C1 segment of cervical spinal cord (tissue), 14 donors: ENCODE measurements at regions not wholly inside any gene's neighbourhood (a gene's known extent, or its start where the extent isn't known, plus 50 kb on each side); places are given as distances from the start of the nearest gene placed in this dataset.
"Not testable (repeated sequence)": the region's sequence is repeated elsewhere in the genome, so short reads cannot be mapped to it uniquely, and the experiment has no call there.

Source experiments
- DNase-seq, 14 donors: peaks; one replicate each; lab custom pipeline; 2025; lab: John Stamatoyannopoulos, UW

GRCh38 chr7:12827920-12828319 is 140.5 kb downstream of the ARL4A start:
- DNase-seq = no peak

DNA sequence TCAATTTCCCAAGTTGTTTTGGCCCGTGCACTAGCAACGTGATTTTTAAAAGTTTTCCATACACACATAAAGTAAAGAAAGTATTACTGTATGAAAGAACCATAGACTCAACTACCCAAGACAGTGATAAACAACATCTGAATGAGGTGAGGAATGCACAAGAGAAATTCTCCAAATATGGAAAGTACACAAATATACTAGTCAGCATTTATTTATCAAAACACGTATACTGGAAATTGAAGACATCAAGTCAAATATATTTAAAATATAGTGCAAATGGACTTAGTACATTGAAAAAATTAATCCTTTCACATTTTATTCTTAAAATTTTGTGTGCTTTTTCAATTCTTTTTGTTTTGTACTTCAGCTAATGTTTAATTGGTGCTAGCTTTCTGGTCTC is 143.6 kb downstream of the ARL4A start:
- DNase-seq = no peak

GRCh38 chr7:12833829-12834228 is 146.4 kb downstream of the ARL4A start:
- DNase-seq = no peak

- no peak for DNase-seq
Observed at GRCh38 chr7:12834782-12835181, 147.3 kb downstream of the ARL4A start.

DNA sequence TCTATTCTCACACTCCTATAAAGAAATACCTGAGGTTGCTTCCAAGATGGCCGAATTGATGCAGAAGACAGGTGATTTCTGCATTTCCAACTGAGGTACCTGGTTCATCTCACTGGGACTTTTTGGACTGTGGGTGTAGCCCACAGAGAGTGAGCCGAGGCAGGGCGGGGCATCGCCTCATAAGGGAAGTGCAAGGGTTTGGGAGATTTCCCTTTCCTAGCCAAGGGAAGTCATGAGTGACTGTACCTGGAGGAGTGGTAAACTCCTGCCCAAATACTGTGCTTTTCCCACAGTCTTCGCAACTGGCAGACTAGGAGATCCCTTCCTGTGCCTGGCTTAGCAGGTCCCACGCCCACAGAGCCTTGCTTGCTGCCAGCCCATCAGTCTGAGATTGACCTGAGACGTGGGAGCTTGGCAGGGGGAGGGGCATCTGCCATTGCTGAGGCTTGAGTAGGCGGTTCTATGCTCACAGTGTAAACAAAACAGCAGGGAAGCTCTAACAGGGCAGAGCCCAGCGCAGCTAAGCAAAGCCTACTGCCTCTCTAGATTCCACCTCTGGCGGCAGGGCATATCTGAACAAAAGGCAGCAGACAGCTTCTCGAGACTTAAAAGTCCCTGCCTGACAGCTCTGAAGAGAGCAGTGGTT is 152.2 kb downstream of the ARL4A start:
- DNase-seq = no peak

GRCh38 chr7:12844732-12845131 is 157.3 kb downstream of the ARL4A start:
- not testable (repeated sequence) for DNase-seq

DNA sequence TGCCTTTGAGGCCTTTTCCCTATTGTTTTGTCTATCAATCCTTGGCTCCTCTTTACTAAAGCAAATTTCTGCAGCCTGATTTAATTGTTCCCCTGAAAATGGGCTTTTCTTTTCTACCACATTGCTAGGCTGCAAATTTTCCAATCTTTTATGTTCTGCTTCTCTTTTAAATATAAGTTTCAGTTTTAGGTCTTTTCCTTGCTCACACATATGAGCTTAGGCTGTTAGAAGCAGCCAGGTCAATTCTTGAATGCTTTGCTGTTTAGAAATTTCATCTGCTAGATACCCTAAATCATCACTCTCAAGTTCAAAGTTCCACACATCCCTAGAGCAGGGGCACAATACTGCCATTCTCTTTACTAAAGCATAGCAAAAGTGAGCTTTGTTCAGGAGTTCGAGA is 159.6 kb downstream of the ARL4A start:
- no peak for DNase-seq

GRCh38 chr7:12851142-12851541 is 163.7 kb downstream of the ARL4A start:
- no peak for DNase-seq

- DNase-seq = no peak
Observed at GRCh38 chr7:12851841-12852240, 164.4 kb downstream of the ARL4A start.

DNA sequence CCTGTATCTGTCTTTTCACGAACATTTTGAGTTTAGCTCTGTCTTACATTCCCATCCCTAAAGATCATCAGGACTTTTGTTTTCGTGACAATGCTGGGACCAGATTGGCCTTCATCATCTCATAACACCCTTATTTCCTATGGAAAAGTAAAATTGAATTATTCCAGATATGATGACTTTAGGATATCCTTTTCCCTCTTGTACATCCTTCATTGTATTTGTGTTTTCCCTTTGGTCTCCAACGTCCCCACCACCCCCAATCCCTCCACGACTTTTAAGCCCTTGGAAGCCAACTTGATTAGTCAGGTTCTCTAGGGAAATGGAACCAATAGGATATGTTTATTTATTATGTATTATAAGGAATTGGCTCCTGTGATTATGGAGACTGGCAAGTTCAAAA is 167.6 kb downstream of the ARL4A start:
- no peak for DNase-seq

GRCh38 chr7:12859761-12860160 is 172.3 kb downstream of the ARL4A start:
- no peak for DNase-seq

- no peak for DNase-seq
Observed at GRCh38 chr7:12861070-12861469, 173.6 kb downstream of the ARL4A start.

- DNase-seq = no peak
Observed at GRCh38 chr7:12862146-12862545, 174.7 kb downstream of the ARL4A start.

DNA sequence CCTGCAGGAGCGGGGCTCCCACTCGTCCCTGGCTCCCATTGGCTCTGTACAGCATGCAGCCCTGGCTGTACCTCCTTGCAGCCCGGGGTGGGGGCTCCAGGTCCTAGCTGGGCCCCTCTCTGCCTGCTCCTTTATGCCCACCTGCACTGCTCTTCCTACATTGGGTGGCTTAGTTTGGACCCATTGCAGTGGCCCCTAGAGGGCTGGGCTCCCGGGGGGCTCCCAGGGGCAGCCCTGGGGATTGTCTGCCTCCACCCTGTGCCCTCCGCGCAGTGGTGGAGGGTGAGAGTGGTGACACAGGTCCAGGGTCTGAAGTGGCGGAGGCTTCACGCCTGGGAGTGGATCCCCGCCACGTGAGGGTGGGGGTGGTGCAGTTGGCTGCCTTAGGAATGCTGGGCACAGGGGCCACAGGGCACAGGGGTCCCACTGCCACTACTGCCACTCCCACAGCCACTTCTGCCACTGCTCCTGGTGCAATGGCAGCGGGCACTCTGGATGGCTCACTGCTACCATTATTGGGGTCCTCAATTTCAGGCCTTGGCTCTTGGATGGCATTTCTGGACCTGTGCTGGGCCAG is 177.1 kb downstream of the ARL4A start:
- DNase-seq = no peak

- DNase-seq = no peak
Observed at GRCh38 chr7:12865593-12865992, 178.2 kb downstream of the ARL4A start.

DNA sequence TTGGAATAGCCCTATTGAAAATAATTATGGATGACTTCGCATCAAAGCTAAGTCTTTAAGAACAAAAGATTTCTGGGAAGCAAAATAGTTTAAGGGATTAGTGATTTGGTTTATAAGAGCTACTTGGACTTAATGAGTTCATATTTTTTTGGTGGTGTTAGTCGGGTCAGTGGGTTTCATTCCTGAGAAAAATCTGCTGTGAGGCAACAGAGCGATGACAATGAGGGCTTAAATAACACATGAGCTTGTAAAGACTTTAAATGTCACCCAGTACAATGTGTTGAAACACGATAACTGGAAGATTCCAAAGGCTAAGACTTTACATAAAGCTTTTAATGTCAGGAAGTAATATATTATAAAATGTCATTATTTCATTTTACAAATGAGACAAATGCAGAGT is 178.8 kb downstream of the ARL4A start:
- no peak for DNase-seq

- DNase-seq = no peak
Observed at GRCh38 chr7:12868027-12868426, 180.6 kb downstream of the ARL4A start.

- no peak for DNase-seq
Observed at GRCh38 chr7:12870219-12870618, 182.8 kb downstream of the ARL4A start.

GRCh38 chr7:12872487-12872886 is 185.1 kb downstream of the ARL4A start:
- DNase-seq = no peak

- no peak for DNase-seq
Observed at GRCh38 chr7:12873571-12873970, 186.1 kb downstream of the ARL4A start.

DNA sequence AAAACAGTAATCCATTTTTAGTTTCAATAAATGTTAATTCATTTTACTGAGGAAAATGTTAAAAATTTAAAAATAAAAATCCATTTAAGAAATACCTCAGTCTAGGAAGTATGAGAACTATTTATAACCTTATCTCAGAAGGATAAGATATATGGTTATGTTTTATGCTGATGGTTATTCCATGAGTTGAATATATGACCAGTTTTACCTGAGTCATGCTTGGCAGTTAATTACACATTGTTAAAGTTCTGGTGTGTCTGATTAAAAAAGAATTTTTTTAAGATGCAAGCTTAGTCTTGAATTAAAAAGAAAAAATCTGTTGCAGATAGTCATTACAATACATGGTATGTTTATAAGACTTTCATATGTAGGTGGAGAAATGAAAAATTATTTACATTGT is 191.7 kb downstream of the ARL4A start:
- DNase-seq = no peak

DNA sequence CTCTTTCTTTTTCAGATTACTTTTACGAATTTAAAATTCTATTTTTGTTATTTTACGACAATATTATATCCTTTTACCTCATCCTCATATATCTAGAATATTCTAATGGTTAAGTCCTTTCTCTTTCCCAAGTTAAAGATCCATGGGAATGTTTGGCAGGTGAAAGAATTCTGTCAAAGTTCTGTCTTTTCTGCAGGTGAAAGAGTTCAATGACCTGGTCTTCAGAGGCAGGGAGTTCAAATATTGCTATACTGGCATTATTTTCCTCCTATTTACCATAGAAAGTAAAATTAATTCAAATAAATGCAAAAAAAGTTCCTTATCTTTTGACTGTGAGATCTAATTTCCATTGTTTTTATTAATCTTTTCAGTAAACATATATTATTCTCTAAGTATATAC is 194.3 kb downstream of the ARL4A start:
- DNase-seq = no peak

GRCh38 chr7:12882710-12883109 is 195.3 kb downstream of the ARL4A start:
- DNase-seq = no peak

DNA sequence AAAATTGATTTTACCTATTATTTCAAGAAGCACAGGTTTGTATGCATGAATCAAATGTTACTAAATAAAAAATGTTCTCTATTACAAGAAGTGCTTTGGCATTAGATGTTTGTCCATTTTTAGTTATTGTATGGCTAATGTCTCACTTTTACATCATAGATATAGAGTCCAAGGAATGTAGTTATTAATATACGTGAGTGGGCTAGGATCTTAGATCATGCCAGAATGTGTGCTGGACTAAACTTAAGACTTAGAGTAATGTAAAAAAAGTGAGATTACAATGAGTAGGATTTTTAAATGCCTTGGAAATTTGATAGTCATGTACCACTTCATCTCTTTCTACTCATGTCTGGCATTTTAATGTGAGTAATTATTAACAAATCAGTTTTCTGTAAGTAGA is 196.6 kb downstream of the ARL4A start:
- no peak for DNase-seq
